Kidney (tissue), 13 donors: ENCODE measurements at regions not wholly inside any gene's neighbourhood (a gene's known extent, or its start where the extent isn't known, plus 50 kb on each side); places are given as distances from the start of the nearest gene placed in this dataset.

Experiments used
- DNase-seq, 5 donors: peaks; one replicate each; pipeline ENCODE4 v3.0.0-alpha.2; 2013 to 2020
- FAIRE-seq: peaks from 2 replicates; lab custom pipeline; 2012; peaks lifted over from hg19 to GRCh38; lab: Jason Lieb, UNC
- H3K27ac ChIP-seq, 2 donors: one replicate each; pipeline ENCODE4 v1.7.0; 2013; ENCODE audit warnings: low read depth in 2 of 2, low read length in 2 of 2, inconsistent platforms in 1 of 2
- H3K27me3 ChIP-seq: one replicate; pipeline ENCODE4 v1.7.1; 2013; ENCODE audit warnings: low read length, inconsistent platforms; ENCODE audit not compliant: control insufficient read depth, insufficient read depth
- H3K36me3 ChIP-seq, 3 donors: one replicate each; pipeline versions ENCODE4 v1.7.0 to v1.7.1; 2013; ENCODE audit warnings: low read length in 3 of 3, control low read depth in 1 of 3, inconsistent platforms in 1 of 3; ENCODE audit not compliant: insufficient read depth in 3 of 3, control insufficient read depth in 2 of 3
- H3K4me1 ChIP-seq, 3 donors: one replicate each; pipeline versions ENCODE4 v1.7.0 to v1.7.1; 2013; ENCODE audit warnings: low read length in 3 of 3, inconsistent platforms in 1 of 3, low read depth in 1 of 3; ENCODE audit not compliant: control insufficient read depth in 2 of 3, insufficient read depth in 2 of 3
- H3K4me3 ChIP-seq, 3 donors: one replicate each; pipeline versions ENCODE4 v1.7.0 to v1.8.1; 2013; ENCODE audit warnings: low read length in 3 of 3, control low read depth in 1 of 3, inconsistent platforms in 1 of 3
- H3K9ac ChIP-seq, 3 donors: one replicate each; pipeline versions ENCODE4 v1.7.0 to v1.7.1; 2013; ENCODE audit warnings: low read length in 3 of 3, control low read depth in 1 of 3, inconsistent platforms in 1 of 3
- H3K9me3 ChIP-seq, 3 donors: one replicate each; pipeline versions ENCODE4 v1.7.0 to v1.7.1; 2013; ENCODE audit warnings: low read length in 3 of 3, control low read depth in 1 of 3, inconsistent platforms in 1 of 3; ENCODE audit not compliant: control insufficient read depth in 2 of 3, insufficient read depth in 1 of 3
- intact Hi-C: fragments of 100-400 bp; cut with DNase I; formaldehyde crosslinking; loops from one replicate; pipeline ENCODE4 v1.11.1; 2022
- TF ChIP-seq, protein P1 (sequence below): IDR thresholded peaks from 3 replicates; pipeline ENCODE4 v1.5.1; 2012; ENCODE audit warnings: mild to moderate bottlenecking, moderate library complexity, borderline replicate concordance; ENCODE audit not compliant: insufficient read depth; ENCODE audit errors: extremely low read depth
- donor health status: control.
- donor health status: control.
- donor health status: control.
- donor health status: control.
- donor health status: control.
- donor health status: DM: yes; HTN: yes; CAD: no.
- donor health status: Normal renal cell carcinoma (clear cell type).

DNA sequence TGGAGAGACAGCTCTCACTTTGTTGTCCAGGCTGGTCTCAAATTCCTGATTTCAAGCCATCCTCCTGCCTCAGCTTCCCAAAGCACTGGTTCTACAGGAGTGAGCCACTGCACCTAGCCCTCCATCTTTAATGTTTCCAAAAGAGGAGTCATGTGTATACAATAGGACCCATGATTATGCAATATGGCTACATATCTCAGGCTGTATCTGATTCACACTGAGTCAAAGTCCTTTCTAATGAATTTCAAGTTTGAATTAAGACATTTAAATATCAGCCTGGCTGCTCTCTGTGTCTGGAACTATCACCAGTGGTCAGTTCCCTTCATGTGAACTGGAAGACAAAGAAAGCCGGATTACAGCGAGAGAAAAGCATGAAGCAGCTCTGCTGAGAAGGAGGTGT lies 90.5 kb downstream of the MINAR1 start:
- FAIRE-seq: no peak
- H3K27ac ChIP-seq: no peak overlapping the region
- no peaks in the 10 kb centered on the region for H3K9me3 ChIP-seq
- no peak for DNase-seq
- intact Hi-C loops: no loop called here
- no peak overlapping the region for H3K9ac ChIP-seq
- no peaks in the 10 kb centered on the region for H3K4me1 ChIP-seq
- TF ChIP-seq, protein P1, sequence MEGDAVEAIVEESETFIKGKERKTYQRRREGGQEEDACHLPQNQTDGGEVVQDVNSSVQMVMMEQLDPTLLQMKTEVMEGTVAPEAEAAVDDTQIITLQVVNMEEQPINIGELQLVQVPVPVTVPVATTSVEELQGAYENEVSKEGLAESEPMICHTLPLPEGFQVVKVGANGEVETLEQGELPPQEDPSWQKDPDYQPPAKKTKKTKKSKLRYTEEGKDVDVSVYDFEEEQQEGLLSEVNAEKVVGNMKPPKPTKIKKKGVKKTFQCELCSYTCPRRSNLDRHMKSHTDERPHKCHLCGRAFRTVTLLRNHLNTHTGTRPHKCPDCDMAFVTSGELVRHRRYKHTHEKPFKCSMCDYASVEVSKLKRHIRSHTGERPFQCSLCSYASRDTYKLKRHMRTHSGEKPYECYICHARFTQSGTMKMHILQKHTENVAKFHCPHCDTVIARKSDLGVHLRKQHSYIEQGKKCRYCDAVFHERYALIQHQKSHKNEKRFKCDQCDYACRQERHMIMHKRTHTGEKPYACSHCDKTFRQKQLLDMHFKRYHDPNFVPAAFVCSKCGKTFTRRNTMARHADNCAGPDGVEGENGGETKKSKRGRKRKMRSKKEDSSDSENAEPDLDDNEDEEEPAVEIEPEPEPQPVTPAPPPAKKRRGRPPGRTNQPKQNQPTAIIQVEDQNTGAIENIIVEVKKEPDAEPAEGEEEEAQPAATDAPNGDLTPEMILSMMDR: no peak
- H3K27me3 ChIP-seq: no peaks in the 10 kb centered on the region
- H3K4me3 ChIP-seq: no peak overlapping the region
- no peaks in the 10 kb centered on the region for H3K36me3 ChIP-seq

DNA sequence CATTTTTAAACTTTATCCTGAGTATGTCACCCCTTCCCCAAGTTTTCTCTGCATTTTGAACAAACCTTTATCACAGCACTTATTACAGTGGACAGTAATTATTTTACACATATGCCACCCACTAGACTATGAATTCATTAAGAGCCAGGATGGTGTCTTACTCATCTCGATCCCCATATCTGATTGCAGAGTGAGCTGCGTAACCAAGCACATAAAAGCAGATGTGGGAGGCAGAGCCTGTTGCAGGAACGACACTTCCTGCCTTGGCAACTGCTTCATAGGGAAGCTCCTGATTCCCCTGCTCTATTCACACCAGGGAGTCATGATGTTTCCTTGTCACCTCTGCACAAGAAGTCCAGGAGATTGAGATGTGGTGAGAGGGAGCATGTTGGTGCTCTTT lies 91.1 kb downstream of the MINAR1 start:
- Histone ChIP-seq H3K4me1 (no peaks in the 10 kb centered on the region), H3K9me3 (no peaks in the 10 kb centered on the region), H3K27me3 (no peaks in the 10 kb centered on the region), H3K4me3 (no peak overlapping the region), H3K36me3 (no peaks in the 10 kb centered on the region), H3K27ac (no peak overlapping the region), H3K9ac (no peak overlapping the region)
- FAIRE-seq (no peak), DNase-seq (peak in 3 of 5 donors; percentile 47 to 59 (median 56))
- intact Hi-C loops: no loop called here
- TF ChIP-seq, protein P1: no peak

DNA sequence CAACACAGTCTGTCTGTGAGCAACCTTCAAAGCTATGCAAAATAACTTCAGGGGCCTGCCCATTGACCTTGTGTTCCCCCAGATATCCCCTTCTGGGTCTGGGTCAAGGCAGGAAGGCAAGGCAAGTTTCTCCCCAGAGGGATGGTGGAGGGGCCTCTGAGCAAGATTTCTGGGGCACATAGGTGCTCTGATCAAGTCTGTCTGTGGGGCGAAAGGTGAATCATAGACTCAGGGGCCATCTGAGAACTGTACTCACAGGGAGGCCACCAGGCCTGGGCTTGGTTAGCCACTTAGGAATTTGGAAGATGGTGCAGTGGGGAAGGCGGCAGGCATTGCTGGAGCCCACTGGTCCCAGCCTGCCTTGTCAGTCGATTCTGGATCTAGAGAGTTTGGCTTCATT lies 92.4 kb downstream of the MINAR1 start:
- DNase-seq (no peak), FAIRE-seq (no peak)
- no peak overlapping the region for H3K9ac ChIP-seq
- no peak overlapping the region for H3K4me3 ChIP-seq
- H3K9me3 ChIP-seq: no peaks in the 10 kb centered on the region
- H3K27me3 ChIP-seq: no peaks in the 10 kb centered on the region
- H3K36me3 ChIP-seq: no peaks in the 10 kb centered on the region
- TF ChIP-seq, protein P1: no peak
- intact Hi-C loops: no loop called here
- no peaks in the 10 kb centered on the region for H3K4me1 ChIP-seq
- H3K27ac ChIP-seq: no peak overlapping the region

DNA sequence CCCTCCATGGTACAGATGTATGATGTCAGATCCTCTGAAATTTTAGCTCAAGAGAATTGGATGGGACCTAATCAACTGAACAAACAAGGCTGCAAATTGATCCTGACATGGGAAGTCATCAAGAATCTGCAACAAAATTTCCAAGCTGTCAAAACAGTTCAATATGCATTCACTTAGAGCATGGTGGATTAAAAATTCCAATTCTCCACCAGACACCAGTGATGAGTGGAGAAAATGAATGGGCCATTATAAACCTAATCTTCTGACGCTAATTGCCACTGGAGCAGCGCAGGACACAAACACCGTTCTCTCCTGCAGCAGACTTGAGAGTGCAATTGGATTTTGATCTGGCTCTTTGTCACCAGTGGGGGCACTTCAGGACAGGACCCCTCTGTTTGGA lies 94.2 kb downstream of the MINAR1 start:
- Histone ChIP-seq H3K9ac (no peak overlapping the region), H3K4me1 (no peaks in the 10 kb centered on the region), H3K27ac (no peak overlapping the region), H3K27me3 (no peaks in the 10 kb centered on the region), H3K36me3 (no peaks in the 10 kb centered on the region), H3K9me3 (no peaks in the 10 kb centered on the region), H3K4me3 (no peak overlapping the region)
- intact Hi-C loops: no loop called here
- FAIRE-seq: no peak
- TF ChIP-seq, protein P1: no peak
- DNase-seq: no peak
